ENCODE measurements at regions not wholly inside any gene's neighbourhood (a gene's known extent, or its start where the extent isn't known, plus 50 kb on each side); places are given as distances from the start of the nearest gene placed in this dataset.

DNA sequence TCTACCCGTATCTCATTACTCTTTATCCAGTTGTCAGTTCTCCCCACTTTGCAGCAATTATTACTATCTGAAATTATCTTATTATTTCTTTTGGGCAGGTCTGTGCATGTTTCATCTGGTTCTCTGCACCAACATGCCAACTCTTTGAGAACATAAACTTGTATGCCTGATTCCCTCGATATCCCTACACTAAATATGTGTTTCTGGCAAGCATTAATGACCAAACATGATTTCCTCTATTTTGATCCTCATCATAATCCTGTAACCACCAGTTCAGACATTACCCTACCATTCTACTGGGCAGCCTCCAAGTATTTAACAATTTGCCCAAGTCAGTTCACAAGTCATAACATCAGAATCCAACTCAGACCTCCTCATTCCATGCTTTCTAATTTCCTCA is 426.1 kb downstream of the FOXO1 start:
- no peak overlapping the region for H3K27ac Mint-ChIP-seq
- Histone ChIP-seq H3K4me3 (no peak overlapping the region), H3K4me1 (ENCODE audit: insufficient read depth) (no peaks in the 10 kb centered on the region), H3K79me2 (replicated peaks; ENCODE audit: insufficient read depth) (no peaks in the 10 kb centered on the region), H3K9me2 (ENCODE audit: insufficient read depth) (peaks cover 12% of the 10 kb centered on the region), H3F3A (replicated peaks; ENCODE audit: low read depth) (no peaks in the 10 kb centered on the region), H3K36me3 (ENCODE audit: insufficient read depth) (no peaks in the 10 kb centered on the region), H3K27me3 (ENCODE audit: insufficient read depth) (no peaks in the 10 kb centered on the region), H3K4me2 (no peak overlapping the region), H4K20me1 (replicated peaks; ENCODE audit: insufficient read depth) (no peaks in the 10 kb centered on the region), H3K27ac (ENCODE audit: low read depth) (no peak overlapping the region), H2AFZ (no peak overlapping the region)
- TF ChIP-seq, protein P1, sequence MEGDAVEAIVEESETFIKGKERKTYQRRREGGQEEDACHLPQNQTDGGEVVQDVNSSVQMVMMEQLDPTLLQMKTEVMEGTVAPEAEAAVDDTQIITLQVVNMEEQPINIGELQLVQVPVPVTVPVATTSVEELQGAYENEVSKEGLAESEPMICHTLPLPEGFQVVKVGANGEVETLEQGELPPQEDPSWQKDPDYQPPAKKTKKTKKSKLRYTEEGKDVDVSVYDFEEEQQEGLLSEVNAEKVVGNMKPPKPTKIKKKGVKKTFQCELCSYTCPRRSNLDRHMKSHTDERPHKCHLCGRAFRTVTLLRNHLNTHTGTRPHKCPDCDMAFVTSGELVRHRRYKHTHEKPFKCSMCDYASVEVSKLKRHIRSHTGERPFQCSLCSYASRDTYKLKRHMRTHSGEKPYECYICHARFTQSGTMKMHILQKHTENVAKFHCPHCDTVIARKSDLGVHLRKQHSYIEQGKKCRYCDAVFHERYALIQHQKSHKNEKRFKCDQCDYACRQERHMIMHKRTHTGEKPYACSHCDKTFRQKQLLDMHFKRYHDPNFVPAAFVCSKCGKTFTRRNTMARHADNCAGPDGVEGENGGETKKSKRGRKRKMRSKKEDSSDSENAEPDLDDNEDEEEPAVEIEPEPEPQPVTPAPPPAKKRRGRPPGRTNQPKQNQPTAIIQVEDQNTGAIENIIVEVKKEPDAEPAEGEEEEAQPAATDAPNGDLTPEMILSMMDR (conservative IDR thresholded peaks at IDR 0.05; ENCODE audit: low read depth in 2 of 2) = no peak
- TF ChIP-seq POLR2AphosphoS5 (IDR thresholded peaks at IDR 0.05; ENCODE audit: low read depth) (no peak), JUNB (IDR thresholded peaks at IDR 0.05; ENCODE audit: unreplicated experiment) (no peak), NANOG (IDR thresholded peaks at IDR 0.05; ENCODE audit: borderline replicate concordance) (no peak)
- ATAC-seq (no peak), DNase-seq (ENCODE audit: low spot score) (no peak)
- no peak overlapping the region for H3K4me3 Mint-ChIP-seq
- H3K36me3 Mint-ChIP-seq (ENCODE audit: low read depth) = no peaks in the 10 kb centered on the region
- H3K27me3 Mint-ChIP-seq (ENCODE audit: insufficient read depth, low read depth, poor library complexity) = no peaks in the 10 kb centered on the region
- no peaks in the 10 kb centered on the region; the same call in 2 of the 3 replicates for H3K9me3 Mint-ChIP-seq
- no peaks in the 10 kb centered on the region for H3K4me1 Mint-ChIP-seq

DNA sequence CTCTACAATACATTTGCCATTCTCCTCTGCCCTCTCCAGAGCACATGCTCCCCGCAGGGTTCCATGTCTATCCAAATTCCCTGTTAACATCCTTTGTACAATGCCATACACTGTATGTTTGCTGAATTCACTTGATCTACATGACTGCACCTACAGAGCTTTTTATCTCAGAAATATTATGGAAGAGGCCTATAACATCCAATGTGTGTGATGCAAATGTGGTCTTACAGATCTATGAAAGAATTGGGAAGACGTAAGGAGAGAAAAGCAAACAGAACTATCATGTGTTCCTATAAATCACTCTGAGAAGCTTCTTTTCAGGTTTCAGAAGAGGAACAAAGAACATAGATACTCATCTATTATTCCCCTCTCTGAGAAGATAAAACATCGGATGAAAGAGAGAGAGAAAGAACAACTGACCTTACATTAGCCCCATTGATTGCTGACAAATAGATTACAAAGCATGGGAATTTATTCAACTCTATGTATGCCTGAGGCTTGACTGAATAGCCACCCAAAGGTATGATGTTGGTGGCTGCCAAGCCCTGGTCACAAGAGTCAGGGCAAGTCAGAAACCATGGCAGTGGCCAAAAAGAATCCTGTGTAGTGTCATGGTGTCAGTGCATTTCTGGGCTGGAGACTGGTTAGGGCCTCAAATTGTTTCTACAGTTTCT is 425.2 kb downstream of the FOXO1 start:
- Mint-ChIP-seq H3K9me3 (no peaks in the 10 kb centered on the region; the same call in 2 of the 3 replicates), H3K4me1 (no peaks in the 10 kb centered on the region), H3K36me3 (ENCODE audit: low read depth) (no peaks in the 10 kb centered on the region), H3K27ac (no peak overlapping the region), H3K4me3 (no peak overlapping the region), H3K27me3 (ENCODE audit: insufficient read depth, low read depth, poor library complexity) (no peaks in the 10 kb centered on the region)
- Histone ChIP-seq H3K4me2 (no peak overlapping the region), H3K4me1 (ENCODE audit: insufficient read depth) (no peaks in the 10 kb centered on the region), H3K79me2 (replicated peaks; ENCODE audit: insufficient read depth) (no peaks in the 10 kb centered on the region), H3K27ac (ENCODE audit: low read depth) (no peak overlapping the region), H2AFZ (no peak overlapping the region), H3K36me3 (ENCODE audit: insufficient read depth) (no peaks in the 10 kb centered on the region), H3F3A (replicated peaks; ENCODE audit: low read depth) (no peaks in the 10 kb centered on the region), H3K4me3 (no peak overlapping the region), H4K20me1 (replicated peaks; ENCODE audit: insufficient read depth) (no peaks in the 10 kb centered on the region), H3K27me3 (ENCODE audit: insufficient read depth) (no peaks in the 10 kb centered on the region), H3K9me2 (ENCODE audit: insufficient read depth) (peaks cover 12% of the 10 kb centered on the region; the same call in 1 of the 2 replicates)
- TF ChIP-seq EZH2phosphoT487 (IDR thresholded peaks at IDR 0.05; ENCODE audit: unreplicated experiment) (no peak), STAT1 (IDR thresholded peaks at IDR 0.05; ENCODE audit: unreplicated experiment) (no peak), CREB1 (CRISPR knock-in tag; IDR thresholded peaks at IDR 0.05; ENCODE audit: low read depth) (no peak), JUNB (IDR thresholded peaks at IDR 0.05; ENCODE audit: unreplicated experiment) (no peak), NANOG (IDR thresholded peaks at IDR 0.05; ENCODE audit: borderline replicate concordance) (no peak), EZH2 (IDR thresholded peaks at IDR 0.05; ENCODE audit: low read depth, unreplicated experiment) (no peak), POLR2AphosphoS5 (IDR thresholded peaks at IDR 0.05; ENCODE audit: low read depth) (no peak)
- TF ChIP-seq, protein P2, sequence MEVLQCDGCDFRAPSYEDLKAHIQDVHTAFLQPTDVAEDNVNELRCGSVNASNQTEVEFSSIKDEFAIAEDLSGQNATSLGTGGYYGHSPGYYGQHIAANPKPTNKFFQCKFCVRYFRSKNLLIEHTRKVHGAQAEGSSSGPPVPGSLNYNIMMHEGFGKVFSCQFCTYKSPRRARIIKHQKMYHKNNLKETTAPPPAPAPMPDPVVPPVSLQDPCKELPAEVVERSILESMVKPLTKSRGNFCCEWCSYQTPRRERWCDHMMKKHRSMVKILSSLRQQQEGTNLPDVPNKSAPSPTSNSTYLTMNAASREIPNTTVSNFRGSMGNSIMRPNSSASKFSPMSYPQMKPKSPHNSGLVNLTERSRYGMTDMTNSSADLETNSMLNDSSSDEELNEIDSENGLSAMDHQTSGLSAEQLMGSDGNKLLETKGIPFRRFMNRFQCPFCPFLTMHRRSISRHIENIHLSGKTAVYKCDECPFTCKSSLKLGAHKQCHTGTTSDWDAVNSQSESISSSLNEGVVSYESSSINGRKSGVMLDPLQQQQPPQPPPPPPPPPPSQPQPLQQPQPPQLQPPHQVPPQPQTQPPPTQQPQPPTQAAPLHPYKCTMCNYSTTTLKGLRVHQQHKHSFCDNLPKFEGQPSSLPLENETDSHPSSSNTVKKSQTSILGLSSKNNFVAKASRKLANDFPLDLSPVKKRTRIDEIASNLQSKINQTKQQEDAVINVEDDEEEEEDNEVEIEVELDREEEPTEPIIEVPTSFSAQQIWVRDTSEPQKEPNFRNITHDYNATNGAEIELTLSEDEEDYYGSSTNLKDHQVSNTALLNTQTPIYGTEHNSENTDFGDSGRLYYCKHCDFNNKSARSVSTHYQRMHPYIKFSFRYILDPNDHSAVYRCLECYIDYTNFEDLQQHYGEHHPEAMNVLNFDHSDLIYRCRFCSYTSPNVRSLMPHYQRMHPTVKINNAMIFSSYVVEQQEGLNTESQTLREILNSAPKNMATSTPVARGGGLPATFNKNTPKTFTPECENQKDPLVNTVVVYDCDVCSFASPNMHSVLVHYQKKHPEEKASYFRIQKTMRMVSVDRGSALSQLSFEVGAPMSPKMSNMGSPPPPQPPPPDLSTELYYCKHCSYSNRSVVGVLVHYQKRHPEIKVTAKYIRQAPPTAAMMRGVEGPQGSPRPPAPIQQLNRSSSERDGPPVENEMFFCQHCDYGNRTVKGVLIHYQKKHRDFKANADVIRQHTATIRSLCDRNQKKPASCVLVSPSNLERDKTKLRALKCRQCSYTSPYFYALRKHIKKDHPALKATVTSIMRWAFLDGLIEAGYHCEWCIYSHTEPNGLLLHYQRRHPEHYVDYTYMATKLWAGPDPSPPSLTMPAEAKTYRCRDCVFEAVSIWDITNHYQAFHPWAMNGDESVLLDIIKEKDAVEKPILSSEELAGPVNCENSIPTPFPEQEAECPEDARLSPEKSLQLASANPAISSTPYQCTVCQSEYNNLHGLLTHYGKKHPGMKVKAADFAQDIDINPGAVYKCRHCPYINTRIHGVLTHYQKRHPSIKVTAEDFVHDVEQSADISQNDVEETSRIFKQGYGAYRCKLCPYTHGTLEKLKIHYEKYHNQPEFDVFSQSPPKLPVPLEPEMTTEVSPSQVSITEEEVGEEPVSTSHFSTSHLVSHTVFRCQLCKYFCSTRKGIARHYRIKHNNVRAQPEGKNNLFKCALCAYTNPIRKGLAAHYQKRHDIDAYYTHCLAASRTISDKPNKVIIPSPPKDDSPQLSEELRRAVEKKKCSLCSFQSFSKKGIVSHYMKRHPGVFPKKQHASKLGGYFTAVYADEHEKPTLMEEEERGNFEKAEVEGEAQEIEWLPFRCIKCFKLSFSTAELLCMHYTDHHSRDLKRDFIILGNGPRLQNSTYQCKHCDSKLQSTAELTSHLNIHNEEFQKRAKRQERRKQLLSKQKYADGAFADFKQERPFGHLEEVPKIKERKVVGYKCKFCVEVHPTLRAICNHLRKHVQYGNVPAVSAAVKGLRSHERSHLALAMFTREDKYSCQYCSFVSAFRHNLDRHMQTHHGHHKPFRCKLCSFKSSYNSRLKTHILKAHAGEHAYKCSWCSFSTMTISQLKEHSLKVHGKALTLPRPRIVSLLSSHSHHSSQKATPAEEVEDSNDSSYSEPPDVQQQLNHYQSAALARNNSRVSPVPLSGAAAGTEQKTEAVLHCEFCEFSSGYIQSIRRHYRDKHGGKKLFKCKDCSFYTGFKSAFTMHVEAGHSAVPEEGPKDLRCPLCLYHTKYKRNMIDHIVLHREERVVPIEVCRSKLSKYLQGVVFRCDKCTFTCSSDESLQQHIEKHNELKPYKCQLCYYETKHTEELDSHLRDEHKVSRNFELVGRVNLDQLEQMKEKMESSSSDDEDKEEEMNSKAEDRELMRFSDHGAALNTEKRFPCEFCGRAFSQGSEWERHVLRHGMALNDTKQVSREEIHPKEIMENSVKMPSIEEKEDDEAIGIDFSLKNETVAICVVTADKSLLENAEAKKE (CRISPR knock-in tag; IDR thresholded peaks at IDR 0.05) = no peak
- TF ChIP-seq, protein P3, sequence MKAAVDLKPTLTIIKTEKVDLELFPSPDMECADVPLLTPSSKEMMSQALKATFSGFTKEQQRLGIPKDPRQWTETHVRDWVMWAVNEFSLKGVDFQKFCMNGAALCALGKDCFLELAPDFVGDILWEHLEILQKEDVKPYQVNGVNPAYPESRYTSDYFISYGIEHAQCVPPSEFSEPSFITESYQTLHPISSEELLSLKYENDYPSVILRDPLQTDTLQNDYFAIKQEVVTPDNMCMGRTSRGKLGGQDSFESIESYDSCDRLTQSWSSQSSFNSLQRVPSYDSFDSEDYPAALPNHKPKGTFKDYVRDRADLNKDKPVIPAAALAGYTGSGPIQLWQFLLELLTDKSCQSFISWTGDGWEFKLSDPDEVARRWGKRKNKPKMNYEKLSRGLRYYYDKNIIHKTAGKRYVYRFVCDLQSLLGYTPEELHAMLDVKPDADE (IDR thresholded peaks at IDR 0.05) = no peak
- ATAC-seq = no peak
- DNase-seq (ENCODE audit: low spot score) = no peak

Data from GM23338 (cell line).